Activated CD4-positive, alpha-beta T cell treated with anti-CD3 and anti-CD28 coated beads for 48 hours (primary cell): ENCODE measurements at regions not wholly inside any gene's neighbourhood (a gene's known extent, or its start where the extent isn't known, plus 50 kb on each side); places are given as distances from the start of the nearest gene placed in this dataset.
"Not testable (repeated sequence)": the region's sequence is repeated elsewhere in the genome, so short reads cannot be mapped to it uniquely, and the experiment has no call there.

Experiments used
- DNase-seq: peaks from one replicate; pipeline ENCODE4 v3.0.0-alpha.2; 2020

DNA sequence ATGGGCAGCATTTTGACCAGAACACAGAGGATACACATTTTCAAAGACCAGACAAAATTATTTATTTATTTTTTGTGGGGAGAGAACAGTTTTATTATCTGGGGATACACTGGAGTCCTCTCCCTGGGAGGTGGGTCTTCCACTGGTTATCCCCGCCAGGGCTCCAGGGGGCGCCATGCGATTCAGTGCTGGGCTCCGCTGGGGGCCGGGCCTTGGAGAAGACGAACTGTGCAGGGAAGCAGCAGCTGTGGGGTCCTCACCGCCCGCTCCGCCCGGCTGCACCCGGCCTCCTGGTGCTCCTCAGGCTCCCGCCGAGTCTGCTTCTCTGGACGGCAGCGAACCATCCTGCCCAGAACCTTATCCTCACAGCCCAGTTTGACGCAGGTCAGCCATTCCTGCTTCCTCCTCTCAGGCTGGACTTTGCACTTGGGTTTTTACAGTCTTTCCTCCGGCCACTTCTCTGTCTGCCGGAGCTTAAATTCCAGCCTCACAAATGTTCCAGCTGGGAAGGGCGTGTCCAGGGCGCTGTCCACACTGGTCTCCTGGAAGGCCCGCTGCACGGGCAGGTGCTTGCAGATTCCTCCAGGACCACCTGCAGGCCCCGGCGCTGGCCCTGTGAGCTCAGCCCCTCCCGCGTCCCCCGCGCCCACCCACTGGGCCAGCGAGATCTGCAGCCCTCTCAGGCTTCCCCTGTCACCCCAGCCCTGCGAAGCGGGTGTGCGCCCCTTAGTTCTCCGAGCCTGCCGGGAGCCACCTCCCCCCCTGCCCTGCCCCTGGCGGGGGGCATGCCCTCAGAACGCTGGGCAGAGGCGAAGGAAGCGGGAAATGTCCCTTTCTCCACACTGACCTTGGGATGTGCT, 1830.0 kb upstream of the DEFB115 start:
- peak; percentile 48 for DNase-seq

DNA sequence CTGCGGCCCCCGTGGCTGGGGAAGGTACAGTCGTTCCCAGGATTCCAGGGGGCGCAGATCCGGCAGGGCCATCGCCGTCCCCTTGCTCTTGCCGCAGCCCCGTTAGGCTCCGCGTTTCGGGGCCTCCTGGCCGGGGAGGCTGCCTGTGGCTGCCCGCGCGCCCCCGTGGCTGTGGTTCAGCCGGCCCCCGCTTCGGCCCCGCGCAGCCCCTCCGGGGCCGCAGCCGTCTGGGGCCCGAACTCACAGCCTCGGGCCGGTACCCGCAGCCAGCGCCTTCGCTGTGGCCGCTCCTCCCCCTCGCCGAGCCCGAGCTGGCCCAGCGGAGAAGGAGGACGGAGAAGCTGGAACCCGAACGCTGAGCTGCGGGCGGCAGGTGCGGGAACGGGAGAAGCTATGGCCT, 1826.9 kb upstream of the DEFB115 start:
- no peak for DNase-seq

DNA sequence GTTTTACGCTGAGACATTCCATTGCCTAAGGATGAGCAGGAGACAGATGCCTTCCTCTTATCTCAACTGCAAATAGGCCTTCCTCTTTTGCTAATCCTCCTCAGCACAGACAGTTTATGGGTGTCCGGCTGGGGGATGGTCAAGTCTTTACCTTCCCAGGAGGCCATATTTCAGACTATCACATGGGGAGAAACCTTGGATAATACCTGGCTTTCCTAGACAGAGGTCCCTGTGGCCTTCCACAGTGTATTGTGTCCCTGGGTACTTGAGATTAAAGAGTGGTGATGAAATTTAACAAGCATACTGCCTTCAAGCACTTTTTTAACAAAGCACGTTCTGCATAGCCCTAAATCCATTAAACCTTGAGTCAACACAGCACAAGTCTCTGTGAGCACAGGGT, 1816.7 kb upstream of the DEFB115 start:
- not testable (repeated sequence) for DNase-seq

DNA sequence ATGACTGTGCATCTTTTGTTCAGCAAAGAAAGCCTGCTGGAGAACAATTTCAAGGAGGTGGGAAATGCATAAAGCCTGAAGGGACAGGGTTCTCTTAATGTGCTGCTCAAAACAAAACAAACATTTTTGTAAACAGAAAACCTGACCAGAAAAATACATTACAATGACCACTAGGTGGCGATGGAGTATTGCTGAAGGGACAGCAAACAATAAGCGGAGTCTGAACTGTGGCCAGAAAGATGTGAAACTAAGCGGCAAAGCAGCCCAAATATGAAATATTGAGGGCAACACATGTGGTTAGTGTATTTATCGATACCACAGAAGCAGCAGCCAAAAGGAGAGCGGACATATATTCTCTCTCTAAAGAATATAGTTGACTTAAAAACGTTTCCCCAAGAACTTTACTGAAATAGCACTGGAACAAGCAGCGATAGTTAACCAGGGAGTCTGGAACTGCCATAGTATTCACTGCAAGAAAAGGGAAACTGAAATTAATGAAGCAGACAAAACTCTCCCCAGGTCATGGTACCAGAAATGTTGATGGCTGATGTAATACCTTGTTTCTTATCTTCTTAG, 1814.2 kb upstream of the DEFB115 start:
- not testable (repeated sequence) for DNase-seq

DNA sequence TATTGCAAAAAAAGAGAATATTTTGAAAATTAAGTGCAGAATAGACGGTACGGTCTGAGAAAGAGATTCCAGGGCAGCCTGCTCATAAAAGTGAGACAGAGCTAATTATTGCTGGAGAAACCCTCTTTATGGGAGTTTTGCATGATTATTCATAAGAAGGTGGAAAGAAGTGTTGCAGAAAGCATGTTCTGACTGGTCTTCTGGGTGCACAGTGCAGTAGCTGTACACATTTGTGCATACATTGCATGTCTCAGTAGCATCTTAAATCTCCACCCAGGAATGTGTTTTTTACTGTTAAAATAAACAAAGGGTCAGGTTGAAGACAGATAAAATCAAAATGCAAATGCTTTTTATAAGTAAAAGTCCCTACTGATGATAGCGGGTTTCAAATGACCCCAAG, 1813.6 kb upstream of the DEFB115 start:
- peak; percentile 36 for DNase-seq

DNA sequence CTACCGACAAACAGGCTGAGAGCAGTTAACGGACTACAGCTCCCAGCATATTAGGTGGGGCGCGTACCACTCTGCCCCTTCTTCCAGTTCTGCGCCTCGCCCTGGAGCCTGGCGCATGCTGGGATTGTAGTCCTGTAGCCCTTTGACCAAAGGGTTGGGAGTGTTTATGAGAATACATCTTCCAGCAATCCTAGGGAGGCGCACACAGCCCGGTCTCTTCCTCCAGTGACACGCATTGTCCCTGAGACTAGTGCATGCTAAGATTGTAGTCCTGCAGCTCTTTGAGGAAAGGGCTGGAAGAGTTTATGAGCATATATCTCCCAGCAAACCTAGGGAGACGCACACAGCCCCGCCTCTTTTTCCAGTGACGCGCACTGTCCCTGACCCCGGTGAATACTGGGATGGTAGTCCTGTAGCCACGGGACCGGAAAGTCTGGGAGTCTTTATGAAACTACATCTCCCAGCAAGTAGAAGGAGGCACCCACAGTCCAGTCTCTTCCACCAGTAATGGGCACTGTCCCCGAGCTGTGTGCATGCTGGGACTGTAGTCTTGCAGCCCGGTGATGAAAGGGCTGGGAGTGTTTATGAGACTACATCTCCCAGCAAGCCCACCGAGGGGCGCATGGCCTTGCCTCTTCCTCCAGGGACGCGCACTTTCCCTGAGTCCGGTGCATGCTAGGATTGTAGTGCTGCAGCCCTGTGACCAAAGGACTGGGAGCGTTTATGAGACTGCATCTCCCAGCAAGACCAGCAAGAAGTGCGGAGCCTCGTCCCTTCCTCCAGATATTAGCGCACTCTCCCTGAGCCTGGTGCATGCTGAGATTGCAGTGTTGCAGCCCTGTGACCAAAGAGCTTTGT, 1812.2 kb upstream of the DEFB115 start:
- peak; percentile 61 for DNase-seq

DNA sequence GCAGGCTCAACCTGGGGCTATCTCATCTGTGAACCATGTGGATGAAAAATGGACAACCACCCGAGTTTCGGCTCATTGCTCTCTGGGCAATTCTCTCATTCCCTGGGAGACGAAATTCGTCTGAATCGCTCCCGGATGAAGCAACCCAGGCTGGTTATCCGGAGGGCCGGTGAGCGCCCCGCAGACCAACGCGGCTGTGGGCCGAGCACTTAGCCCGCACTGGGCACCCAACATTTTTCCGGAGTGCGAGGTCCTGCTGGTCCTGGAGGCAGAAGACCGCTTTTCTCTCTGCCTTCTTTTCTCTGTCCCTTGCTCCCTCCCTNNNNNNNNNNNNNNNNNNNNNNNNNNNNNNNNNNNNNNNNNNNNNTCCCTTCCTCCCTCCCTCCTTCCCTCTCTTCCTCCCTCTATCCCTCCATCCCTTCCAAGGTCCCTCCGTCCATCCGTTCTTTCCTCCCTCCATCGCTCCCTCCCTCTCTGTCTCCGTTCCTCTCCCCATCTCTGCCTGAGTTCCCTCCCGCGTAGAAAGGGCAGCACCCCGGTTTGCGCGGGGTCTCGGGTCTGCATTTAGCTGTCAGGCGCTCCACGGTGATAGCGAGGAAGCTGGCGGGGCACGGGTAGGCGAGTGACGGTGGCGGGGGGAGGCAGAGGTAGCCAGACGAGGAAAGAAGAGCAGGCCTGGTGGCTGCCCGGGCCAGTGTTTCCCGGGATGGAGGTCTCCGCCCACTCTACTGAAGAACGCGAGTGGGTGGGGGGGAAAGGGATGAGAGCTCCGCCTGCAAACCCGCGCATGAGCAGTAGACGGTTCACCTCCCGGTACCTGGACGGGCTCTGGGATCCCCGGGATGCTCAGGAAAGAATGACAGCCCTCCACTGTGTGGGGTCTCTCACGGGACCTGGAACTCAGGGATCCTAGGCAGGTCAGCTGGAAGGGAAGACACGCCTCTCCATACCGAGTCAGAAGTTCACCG, 1809.7 kb upstream of the DEFB115 start:
- DNase-seq, result not testable (repeated sequence)

DNA sequence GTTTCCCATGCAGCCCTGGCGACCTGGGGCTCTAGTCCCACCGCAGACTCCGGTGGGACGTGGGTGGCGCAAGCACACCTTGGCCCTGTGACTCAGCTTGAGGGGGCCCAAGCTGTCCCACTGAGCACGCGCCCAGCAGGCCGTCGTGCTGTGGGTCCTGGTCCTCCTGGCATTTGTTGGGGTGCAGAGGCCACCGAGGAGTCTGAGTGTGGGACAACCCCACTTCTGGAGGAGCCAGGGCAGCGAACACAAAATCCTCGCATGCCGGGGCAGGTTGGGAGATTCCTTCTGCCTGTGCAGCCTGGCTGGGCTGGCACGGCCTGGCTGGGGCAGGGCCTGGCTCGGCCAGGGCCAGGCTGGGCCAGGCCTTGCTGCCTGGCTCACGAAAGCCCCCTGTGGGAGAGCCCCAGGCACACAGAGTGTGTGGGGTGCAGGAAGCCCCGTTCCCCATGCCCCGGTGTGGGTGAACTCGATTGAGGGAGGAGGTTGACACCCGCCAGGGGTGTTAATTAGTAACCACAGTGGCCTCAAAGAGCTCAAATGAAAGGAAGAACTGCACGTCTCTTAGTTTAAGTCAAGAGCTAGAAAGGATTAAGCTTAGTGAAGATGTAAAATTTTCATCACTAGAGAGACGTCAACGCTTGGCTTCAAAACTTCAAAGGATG, 1808.5 kb upstream of the DEFB115 start:
- DNase-seq, result no peak

DNA sequence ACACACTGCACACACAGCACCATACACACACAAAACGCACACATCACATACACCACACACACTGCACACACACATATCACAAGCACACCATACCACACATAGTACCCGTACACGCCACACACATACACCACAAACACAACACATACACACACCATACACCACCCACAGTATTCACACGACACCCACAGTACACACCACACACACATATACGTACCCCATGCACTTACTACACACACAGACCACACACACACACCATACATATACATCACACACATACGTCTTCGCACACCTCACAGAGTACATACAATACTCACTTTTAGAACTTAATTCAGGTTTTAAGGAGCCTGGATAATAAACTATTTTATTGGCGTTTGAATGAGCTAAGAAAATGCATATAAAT, 1805.3 kb upstream of the DEFB115 start:
- no peak for DNase-seq

DNA sequence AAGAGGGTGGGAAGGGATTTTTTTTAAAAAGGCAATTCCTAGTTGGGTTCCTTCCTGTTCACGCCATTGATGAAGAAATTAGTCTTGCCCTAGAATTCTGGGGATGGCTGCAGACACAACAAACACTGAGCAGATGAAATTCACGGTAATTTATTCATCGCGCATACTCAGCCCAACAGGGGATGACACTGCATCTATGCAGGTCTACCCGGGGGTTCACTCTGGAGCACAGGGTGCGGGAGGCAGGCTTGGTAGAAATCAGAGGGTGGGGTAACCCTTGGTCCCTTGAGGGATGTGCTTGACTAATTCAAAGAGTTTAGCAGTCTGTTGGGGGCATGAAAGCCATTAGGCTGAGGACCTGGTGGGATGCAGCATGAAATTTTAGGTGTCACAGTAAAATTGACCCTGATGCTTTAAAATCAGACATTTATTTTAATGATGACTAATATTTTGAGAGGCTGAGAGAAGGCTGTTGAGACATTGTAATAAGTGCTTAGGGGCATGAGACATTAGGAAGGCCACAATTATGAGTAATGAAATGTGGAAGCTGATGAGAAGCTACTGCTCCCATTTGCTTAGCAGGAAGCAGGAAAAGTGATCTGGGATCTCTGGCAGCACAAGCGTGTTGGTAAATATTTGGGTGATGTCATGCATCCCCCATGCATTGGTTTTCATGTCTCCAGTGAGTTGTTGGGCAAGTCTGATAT, 1800.3 kb upstream of the DEFB115 start:
- not testable (repeated sequence) for DNase-seq

DNA sequence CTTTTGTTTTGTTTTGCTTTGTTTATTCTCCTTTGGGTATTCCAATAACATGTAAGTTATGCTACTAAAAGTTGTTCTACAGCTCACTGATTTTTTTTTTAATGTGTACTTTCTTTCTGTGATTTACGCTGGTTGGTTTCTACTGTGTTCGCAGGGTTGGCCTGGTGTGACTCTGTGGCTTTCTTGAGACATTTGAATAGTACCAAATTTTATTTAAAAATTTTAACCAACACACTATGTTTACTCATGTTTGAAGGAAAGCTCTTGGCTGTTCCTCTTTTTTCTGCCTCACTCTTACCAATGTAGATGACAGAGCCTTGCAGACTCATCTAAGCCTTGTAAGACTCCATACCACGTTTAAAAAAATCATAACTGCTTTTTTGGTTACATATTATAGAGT, 1784.9 kb upstream of the DEFB115 start:
- no peak for DNase-seq

DNA sequence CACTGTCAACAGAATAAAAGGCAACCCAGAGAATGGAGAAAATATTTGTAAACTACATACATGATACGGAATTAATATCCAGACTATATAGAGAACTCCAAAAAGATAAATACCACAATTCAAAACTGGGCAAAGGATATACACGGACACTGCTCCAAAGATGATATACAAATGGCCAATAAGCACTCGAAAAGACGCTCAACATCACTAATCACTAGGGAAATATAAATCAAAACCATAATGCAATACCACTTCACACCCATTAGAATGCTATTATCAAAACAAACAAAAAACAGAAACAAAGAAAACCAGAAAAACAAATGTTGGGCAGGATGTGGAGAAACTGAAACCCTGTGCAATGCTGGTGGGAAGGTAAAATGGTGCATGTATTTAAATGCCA, 1764.6 kb upstream of the DEFB115 start:
- DNase-seq, result not testable (repeated sequence)

DNA sequence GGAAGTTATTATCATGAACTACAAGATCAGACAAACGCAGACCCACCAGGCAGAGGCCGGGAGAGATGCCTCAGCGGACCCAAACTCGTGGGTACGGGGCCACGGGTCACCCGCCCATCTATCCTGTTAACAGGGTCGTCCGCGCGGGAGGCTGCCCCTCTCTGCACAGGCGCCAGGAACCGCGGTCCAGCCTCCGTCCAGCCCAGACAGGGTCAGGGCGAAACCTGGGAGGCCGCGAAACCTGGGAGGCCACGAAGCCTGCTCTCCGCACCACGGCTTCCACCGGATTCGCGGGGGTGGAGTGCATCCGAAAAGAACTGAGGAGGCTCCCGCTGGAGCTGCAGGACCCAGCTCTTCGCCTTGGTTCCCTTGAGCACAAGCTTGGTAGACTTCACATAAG, 1760.7 kb upstream of the DEFB115 start:
- DNase-seq, result not testable (repeated sequence)

DNA sequence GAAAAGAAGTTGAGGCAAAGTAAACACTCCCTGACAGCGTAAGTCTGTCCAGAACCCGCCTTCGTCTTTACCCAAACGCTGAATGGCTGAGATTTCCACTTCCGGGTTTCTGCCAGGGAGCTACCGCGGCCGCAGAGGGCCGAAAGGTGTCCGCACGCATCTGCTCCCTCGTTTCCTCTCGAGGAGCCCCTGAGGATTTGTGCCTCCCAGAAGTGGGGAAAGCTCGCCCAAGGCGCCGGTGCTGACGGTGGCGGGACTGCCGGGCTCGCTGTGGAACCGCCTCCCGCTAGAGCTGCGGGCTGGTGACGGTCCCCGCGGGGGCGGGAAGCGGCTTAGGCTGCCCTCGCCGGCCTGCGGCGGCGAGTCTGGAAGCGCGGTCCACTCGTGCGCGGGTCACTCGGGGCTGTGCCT, 1760.2 kb upstream of the DEFB115 start:
- peak; percentile 52 for DNase-seq

DNA sequence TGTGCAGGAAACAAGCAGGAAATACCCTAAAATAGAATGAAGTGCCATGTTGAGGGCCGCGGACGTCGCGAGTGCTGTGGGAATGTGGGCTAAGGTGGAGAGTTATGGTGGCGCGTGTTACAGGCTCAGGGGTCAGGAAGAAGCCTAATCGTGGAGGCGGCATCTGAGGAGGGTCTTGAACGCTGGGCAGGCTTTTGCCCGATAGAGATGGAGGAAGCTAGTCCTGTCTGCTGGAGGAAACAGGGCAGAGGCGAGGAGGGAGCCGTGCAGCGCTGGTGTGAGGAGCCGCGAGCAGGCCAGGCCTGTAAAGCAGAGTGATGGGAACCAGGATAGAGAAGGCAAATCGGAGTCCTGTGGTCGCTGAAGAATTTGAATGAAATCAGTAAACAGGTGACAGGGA, 1759.8 kb upstream of the DEFB115 start:
- peak; percentile 6 for DNase-seq

DNA sequence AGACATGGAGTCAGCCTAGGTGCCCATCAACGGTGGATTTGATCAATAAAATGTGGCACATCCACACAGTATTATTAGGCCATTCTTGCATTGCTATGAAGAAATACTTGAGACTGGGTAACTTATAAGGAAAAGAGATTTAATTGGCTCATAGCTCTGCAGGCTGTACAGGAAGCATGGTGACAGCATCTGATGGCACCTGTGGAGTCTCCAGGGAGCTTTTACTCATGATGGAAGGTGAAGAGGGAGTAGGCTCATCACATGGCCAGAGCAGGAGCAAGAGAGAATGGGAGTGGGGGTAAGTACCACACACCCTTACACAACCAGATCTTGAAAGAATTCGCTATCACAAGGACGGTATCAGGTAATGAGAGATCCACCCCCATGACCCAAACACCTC, 1756.7 kb upstream of the DEFB115 start:
- DNase-seq, result not testable (repeated sequence)

DNA sequence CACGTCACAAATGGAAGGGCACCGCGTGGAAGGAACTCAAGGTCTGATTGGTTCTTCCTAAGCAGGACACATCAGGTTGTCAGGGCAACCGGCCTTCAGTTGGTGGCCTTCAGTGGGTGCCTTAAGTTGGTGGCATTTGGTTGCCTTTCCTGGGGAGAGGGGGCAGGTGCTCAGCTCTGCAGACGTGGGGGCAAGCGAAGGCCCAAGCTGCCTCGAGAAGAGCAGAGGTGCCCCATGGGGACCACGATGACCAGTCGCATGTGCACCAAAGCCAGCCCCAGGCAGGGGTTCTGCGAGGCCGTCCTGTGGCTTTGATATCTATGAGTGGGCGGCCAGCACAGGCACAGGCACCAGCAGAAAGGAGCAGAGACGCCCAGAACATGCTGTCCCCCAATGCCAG, 1742.8 kb upstream of the DEFB115 start:
- DNase-seq, result not testable (repeated sequence)

DNA sequence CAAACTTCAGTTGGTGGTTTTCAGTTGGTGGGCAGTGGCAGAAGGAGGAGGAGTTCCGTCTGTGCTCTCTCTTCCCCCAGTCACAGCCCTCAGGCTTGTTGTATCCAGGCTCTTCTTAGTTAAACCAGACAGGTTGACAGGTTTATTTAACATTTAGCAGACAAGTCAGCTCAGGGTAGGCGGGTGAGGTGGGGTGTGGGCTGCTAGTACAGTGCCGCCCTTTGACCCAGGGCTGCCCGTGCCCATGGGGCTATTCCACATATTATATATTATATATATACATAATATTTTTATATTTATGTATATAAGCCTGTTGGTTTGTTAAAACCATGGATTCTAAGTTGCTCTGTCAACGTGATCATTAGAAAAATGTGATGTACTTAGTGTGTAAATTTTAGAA, 1740.6 kb upstream of the DEFB115 start:
- not testable (repeated sequence) for DNase-seq

DNA sequence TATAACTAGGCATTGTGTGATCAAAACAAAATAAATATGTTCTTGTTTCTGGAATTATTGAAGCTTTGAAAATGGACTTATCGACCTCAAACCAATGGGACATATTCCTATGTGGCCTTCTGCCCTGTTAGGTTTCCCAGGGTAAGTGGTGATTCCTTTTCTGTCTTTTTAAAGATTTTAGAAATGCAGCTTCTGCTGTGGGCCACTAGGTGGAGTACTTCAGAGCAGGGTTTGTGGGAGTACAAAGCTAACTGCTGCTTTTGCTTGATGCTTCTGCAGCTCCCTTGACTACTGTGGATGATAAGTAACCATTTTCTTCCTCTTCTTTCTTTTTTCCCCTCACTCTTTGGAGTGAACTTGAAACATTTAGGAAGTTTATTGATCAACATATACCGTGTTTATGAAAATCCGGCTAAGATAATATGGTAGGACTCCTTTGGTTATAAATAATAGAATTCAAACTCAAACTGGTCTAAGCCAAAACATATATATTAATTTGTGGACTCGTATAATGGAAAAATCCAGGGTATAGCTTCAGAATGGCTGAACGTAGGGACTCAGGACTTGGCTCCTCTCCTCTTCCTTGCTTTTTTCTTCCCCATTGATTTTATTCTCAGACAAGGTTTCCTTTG, 1737.7 kb upstream of the DEFB115 start:
- not testable (repeated sequence) for DNase-seq

DNA sequence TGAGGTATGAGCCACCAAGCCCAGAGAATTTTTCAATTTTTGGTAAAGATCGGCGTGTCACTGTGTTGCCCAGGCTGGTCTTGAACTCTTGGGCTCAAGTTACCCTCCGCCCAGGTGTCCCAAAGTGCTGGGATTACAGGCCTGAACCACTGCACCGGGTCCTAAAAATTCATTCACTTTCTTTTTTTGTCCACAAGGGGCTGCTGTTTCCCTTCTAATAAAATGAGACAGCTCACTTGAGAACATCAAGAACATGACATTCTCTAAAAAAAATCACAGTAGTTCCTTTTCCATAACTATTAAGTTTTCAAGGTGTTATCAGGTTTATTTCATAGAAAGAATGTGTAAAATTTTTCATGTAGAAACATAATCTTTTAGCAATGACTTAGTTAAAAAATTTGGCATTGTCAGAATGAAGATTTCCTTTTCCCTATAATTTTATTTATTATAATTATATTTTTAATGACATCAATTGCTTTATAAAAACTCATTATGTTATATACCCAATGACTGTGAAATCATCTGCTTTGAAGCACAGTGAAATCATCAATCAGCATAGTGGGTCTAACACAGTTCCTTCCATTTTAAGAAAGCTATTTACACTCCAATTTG, 1723.8 kb upstream of the DEFB115 start:
- DNase-seq, result not testable (repeated sequence)
